ENCODE measurements at regions not wholly inside any gene's neighbourhood (a gene's known extent, or its start where the extent isn't known, plus 50 kb on each side); places are given as distances from the start of the nearest gene placed in this dataset.

DNA sequence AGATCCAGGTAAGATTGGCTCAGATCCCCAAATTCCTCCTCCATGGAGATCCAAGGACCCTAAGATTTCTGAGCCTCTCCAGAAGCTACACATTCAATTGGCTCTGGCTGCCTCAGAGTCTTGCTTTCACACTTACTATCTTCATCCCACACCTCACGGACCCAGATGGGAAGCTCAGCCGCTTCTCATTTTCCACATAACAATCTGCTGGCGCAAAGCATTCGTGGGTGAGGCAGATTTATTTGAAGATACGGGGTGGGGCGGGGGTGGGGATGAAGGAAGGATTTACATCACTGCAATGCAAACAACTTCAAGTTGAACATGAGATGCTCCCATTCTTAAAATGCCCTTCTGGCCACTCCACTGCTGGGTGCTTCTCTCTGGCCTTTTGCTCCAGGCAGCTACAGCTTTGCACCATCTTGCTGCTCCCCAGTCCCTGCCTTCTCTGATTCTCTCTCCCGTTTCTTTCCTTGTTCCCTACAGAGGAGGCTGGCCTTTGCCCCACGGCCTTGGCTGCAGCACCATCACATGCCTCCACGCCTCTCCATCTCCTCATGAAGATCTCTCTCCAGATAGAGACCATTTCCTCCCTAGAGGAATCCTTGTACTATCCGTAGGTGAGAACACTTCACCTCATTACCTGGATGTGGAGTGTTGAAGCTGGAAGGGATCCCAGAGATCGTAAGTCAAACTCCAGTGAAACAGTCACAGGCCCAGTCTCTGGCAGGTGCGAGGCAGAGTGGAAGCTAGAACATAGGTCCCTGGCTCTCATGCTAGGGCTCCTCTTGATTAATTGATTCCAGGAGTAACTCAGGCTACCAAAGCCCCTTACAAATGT is 175.9 kb downstream of the RPLP1 start:
- DNase-seq: no peak

DNA sequence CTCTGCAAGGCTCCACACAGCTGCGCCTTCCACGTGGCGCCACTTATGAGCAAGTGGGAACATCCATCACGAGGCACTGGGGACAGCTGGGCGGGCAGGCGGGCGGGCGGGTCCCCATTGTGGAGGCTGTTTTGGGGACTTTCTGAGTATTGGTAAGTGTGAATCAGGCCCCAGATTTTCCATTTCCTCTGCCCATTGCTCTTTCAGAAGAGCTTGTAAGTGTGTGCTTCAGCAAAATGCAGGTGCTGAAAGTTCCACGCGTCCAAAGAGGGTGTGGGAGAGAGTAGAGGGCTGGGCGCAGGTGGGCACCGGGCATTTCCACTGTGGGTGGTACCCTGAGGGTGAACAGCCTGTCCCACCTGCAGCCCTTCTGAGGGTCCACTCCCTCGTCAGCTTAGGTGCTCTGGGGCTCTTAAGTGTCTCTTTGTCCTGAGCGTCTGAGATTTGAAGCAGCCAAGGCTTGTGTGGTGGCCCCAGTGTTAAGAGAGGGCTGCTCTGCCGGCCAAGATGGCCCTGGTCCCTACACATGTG is 177.1 kb downstream of the RPLP1 start:
- no peak for DNase-seq

DNA sequence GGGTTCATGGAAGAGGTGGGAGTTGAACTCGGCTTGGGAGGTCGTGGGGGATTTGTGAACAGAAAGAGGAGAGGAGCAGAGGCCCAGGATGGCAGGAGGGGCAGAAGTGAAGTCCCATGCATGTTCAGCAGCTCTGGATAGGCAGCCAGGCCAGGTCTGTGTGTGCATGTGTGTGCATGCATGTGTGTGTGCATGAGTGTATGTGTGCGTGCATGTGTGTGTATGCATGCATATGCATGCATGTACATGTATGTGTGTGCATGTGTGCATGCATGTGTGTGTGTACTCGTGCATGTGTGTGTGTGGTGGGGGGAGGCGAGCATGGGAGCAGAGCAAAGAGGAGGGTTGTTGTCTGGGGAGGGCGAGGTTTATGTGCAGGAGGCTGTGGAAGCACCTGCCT is 178.4 kb downstream of the RPLP1 start:
- no peak for DNase-seq

DNA sequence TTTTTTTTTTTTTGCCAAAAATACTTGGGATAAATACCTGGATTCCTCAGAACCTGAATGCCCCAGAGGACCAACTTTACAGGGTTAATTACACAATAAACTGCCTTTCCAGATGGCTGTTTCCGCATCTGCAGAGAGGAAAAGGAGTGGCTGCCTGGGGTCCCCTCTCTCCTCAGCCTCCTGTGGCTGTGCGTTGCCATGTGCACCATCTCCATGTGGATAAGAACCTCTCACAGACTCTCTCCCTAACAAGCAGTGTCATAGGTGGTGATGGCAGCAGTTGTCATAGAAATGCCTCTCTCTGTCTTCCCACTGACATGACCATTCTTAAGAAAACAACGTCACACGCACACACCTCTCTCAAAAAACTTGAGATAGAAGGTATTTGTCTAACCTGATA is 179.4 kb downstream of the RPLP1 start:
- no peak for DNase-seq

DNA sequence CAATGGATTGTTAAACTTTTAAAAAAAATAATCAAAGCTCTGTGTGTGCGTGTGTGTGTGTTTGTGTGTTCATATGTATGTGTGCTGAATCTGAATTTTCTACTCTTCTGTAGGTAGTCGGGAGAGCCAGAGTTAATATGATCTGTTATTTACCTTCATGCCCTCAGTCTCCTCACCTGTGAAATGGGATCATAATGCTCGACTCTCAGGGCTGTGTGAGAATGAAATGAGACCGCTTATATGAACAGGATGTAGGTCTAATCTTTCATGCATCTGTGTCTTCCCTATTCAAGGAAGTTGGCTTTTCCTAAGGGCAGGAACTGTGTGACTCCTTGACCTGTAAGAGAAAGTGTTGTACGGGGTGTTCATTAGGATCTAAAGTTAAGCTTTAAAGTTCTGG is 182.2 kb downstream of the RPLP1 start:
- DNase-seq: no peak

DNA sequence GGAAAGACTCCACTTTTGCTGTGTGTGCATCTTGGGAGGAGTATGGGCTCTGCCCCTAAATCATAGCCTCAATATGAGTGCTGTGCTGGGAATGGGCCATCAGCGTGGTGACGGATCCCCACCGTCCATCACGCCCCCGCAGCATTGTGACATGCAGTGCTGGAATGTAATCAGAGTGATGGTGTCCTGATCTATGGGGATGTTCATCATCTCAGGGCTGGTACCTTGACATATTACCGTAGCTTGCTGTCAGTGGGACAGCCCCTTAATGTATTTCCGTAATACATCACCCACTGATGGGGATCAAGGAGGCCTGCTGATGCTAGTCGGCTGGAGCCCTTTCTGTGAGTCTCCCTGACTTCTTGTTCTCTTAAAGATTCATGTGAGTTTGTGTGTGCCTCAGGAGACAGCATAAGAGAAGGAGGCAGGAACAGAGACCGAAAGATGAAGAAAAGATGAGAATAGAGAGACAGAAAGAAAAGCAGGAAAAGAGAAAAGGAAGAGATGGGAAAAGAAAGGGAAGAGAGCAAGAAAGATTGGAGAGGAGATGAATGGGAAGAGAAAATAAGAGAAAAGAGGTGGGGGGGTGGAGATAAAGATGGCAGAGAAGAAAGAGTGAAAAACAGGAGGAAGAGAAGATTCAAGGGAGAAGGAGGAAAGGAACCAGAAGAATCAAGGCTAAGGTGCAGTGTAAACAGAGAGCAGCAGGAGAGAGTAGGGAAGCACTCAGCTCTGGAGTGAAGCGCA is 183.7 kb downstream of the RPLP1 start:
- DNase-seq: no peak

DNA sequence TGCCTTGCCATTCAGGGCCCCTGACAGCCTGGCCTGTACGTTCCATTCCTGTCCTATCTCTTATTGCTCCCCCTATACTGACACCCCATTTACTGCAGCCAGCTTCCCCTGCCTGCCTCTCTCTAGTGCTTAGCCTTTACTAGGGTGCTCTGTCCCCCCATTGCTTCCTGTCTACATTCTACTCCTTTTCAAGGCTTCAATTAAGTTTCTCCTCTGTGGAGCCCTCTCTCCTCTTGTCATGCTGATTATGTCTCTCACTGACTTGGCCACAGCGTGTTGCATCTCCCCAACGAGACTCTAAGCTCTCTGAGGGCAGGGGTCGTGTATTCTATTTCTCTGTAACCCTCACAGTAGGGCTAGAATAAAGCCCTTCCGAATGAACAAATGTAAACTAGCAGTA is 185.2 kb downstream of the RPLP1 start:
- no peak for DNase-seq

DNA sequence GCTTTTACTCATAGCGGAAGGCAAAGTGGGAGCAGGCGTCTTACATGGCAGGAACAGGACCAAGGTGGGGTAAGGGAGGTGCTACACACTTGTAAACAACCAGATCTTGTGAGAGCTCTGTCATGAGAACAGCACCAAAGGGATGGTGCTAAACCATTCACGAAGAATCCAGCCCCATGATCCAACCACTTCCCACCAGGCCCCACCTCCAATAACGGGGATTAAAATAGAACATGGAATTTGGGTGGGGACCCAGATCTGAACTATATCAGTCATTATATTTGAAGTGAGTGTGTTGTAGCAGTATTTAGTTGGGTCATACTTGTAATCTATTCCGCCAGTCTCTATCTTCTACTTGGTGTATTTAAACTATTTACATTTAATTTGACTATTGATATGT is 190.9 kb downstream of the RPLP1 start:
- no peak for DNase-seq

DNA sequence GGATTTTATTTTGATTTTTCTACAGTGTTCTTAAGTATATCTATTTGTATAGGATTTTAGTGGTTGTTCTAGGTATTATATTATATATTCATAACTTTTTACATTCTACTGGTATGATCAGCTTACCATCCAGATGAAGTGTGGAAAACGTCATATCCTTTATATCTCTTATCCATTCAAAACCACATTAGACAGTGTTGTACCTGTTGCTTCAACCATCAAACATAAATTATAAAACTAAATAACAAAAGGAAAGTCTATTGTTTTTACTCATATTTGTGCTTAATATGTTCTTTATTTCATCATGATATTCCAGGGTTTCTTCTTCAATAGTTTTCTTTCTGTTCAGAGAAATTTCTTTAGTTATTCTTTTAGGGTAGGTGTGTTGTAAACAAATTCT is 191.4 kb downstream of the RPLP1 start:
- no peak for DNase-seq

DNA sequence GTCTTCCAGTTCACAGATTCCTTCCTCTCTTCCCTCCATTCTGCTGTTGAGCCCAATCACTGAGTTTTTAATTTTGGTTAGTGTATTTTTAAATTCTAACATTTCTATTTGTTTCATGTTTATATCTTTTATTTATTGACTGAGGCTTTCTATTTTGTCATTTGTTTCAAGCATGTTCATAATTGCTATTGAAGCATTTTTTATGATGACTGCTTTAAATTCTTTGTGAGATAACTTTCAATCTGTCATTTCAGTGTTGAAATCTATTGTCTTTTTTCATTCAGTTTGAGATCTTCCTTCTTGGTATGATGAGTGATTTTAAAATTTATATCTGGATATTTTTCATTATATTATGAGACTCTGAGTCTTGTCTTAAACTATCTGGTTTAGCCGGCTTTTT is 192.3 kb downstream of the RPLP1 start:
- DNase-seq: no peak

DNA sequence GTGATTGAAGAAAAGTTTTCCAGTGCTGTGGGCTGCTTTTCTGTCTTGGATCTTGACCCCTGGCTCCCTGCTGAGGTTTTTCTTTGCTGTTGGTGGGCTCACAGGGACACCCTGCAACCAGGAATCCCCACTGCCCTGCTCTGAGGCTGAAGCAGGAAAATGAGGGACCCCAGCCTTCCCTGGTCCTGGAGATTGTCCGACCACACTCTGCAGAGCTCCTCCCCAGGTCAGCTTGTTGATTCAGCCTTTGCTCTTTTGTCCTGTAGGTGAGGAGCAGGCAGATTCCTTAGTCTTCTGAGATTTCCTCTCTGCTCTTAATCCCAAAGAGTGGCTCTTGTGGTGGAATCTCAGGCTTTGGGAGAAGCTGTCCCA is 194.5 kb downstream of the RPLP1 start:
- DNase-seq: no peak

DNA sequence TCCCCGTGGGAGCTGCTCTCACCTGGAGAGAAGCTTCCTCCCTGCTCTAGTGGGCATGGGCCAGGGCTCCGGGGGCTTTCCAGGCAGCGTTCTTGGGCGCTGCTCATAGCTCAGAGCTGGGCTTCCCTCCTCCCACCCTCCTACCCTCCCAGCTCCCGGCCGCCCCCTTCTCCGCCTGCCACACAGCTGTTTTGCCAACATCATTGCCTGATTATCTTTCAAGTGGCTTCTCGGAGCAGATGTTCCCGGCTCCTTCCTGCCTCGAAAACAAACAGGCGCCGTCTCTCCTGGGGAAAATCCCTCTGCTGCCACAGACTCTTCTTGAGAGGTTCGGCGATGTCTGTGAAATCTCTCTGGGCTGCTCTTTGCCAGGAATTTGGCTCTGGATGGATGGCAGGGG is 195.6 kb downstream of the RPLP1 start:
- no peak for DNase-seq

DNA sequence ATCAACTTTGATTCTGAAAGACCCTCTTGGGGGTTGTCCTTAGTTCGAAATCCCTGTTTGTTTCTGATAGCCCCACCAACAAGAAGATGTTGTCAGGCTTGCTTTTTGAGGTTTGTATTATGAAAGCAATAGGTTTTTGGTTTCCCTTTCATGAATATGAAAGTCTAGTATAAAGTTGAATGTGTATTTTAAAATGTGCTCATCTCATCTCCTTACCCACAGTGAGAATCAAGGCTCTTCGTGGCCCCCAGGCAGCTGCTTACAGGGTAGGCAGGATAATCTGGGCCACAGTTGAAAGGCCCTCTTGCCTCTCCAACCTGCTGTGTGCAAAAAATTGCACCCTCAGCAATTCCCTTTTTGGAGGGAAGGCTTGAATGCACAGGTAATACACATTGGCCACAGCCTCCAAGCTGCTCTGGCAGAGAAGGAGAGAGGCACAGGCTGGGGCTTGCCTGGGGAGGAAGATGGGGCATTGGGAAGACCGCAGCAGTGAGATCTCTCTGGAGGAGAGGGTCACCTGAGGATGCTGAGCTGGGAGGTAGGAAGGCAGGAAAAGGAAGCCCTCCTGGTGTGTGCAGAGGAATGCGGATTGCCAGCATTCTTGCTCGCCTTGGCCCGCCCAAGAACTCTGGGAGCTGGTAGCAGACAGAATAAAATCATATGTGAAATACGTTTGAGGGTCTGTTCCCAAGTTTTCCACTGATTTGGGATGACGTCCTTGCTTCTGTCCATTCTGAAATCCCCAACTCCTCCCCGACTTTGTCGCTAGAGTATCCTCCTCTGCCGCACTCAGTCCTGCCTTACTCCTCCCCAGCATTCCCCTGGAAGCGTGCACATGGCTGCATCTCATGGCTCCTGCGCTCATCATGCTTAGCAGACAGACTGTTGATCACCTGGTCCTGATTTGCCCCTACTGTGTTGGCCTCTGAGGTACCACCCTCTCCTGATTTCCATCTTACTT is 196.4 kb downstream of the RPLP1 start:
- no peak for DNase-seq

DNA sequence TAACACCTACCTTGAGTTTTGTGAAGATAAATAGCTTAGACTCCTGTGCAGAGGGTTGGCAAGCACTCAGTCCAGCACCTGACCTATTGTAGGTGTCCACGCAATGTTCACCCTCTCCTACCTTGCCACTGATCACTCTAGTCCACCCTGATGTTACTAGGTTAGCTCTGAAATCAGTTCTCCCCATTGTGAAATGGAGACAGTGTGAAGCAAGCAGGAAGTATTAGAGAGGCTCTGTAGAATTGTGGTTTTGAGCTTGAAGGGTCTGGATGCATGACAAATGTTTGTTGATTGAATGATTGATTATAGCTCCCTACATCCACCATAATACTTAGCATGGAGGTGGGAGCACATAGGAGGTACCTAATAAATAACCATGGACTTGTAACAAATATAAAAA is 199.7 kb downstream of the RPLP1 start:
- DNase-seq: no peak

DNA sequence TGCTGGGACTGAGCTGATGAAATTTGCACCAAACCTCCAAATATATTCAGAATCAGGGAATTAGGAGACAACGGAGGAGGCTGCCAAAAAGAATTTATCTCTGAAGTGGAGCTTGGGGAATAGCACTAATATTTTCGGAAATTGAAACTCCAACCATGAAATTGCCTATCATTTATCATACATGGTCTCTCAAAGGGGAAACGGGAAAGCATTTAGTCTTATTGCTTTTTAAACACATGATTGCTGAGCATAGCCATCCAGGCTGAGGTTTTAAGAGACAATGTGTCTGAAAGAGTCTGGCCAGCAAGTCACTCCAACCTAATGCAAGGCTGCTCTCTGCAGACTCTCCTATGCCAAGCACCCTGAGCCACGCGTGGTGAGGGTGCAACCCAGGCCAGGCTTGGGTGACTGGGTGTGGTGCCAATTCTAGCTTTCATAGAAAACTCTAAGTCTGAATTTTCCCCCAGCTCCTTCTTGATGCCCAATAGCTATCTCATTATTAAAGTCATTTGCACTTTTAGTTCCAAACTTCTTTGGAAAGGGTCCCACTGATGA is 200.2 kb downstream of the RPLP1 start:
- no peak for DNase-seq

DNA sequence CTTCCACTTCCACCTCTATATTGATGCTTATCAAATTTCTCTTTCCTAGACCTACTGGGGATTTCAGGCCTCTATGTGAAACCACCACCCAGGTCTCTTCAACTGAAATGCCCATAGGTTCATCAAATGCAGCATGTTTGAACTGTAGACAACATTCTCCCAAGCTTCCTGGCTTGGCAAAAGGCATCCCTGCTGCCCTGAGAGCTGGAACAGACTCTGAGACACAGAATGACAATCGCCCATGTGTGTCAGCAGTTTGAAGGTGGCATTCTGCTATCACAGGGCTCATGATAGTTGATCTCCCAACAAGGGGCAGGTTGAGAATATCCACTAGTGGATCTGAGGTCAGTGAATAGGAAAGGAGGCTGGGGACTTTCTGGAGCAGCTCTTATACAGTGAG is 200.7 kb downstream of the RPLP1 start:
- no peak for DNase-seq

DNA sequence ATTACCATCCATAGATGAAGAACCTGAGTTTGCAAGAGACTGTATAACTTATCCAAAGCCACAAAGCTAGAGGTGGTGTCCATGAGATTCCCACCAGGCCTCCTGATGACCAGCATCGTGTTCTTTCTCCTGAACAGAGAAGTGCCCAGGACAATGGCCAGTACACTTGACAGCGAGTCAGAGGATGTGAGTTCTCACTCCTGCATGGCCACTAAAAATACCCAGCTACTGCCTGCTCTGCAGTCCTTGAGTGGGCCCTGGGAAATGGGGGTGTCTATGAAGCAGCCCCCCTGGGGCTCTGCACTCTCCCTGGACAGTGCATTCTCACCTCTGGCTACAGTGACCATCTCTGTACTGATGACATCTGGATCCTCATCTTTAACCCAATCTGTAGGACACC is 201.2 kb downstream of the RPLP1 start:
- no peak for DNase-seq

DNA sequence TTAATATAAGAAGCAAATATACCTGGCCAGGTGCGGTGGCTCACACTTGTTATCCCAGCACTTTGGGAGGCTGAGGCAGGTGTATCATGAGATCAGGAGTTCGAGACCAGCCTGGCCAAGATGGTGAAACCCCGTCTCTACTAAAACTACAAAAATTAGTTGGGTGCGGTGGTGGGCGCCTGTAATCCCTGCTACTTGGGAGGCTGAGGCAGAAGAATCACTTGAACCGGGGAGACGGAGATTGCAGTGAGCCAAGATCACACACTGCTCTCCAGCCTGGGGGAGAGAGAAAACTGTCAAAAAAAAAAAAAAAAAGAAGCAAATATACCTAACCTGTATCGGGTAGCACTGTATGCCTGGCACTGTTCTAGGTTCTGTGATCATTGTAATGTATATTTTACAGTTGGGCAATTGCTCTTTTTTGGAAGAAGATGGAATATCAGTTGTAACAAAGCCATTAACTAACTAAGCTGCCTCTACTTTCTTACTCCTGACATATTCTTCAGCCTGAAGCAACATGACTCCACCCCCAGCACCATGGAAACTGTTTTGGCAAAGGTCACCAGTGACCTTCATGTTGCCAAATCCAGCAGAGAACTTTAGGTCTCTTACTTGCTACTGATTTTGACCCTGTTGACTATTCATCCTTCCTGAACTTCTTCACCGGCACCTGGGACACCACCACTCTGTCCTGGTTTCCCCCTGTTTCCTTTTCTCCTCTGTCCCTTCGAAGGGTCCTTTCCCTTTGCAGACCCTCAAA is 203.8 kb downstream of the RPLP1 start:
- no peak for DNase-seq

DNA sequence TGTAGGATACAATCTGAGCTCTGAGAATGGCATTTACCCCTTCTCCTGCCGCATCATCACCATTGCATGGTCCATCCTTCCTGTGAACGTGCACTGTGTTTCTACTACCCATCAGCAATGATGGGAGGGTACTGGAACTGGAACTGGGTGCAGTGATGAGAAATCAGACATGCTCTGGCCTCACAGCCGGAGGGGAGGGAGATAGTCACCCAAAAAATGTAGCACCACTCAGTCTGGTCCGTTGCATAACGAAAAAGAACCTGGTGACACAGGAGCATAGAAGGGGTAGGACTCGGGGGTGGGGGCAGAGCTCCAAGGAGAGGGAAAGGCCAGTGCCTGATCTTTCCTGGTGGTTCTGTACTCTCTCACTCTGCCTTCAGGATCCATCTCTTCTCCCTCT is 205.0 kb downstream of the RPLP1 start:
- no peak for DNase-seq

DNA sequence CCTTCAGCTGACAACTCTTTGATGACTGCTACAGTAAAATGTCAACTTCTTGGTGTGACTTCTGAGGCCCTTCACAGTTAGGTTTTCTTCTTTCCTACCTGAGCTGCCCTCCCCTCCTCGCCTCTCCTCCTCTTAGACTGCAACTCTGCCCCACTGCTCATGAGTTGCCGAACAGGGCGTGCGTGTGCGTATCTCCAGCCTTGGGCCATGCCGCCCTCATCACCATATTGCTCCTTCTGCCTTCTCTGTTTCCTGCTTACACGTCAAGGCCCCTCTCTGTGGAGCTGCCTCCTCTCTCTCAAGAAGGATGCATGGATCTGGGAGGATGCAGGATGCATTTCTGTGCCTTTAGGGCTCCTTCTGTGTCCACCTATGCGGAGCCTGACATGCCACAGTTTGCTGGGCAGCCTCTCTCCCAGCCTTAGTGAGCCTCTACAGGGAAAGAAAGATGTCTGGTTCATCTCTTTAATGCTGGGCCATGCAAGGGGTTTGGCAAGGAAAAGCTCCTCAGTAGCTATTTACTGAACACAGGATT is 205.9 kb downstream of the RPLP1 start:
- no peak for DNase-seq

DNA sequence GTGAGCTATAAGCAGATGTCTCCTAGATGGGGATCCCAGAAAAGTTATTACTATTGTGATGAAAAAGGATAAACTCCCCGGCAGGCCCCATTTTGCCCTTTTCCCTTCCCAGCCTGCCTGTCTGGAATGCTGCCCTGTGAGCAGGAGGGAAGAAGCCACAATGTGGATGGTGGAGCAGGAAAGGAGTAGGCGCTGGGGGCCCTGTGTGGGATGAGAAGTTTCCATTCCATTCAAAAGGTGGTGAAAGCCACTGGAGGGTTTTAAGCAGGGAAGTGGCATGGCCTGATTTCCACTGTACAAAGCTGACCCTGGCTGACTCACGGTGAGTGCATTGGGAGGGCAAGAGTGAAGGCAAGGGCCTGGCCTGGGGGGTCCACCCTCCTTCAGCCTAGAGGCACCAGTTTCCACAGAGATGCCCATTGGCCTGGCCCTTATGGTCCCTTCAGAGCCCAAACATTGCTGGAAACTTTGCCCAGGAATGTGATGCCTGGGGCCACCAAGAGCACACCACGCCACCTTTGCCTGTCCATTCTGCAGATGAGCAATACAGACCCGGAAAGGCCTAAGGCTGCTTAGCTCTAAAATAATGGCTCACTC is 206.9 kb downstream of the RPLP1 start:
- DNase-seq: no peak
